ENCODE measurements at regions not wholly inside any gene's neighbourhood (a gene's known extent, or its start where the extent isn't known, plus 50 kb on each side); places are given as distances from the start of the nearest gene placed in this dataset.

- TF ChIP-seq FOXP2 (optimal IDR thresholded peaks at IDR 0.05; ENCODE audit: borderline replicate concordance, extremely low read depth, extremely low read length, insufficient read depth) (no peak), SIN3A (IDR thresholded peaks at IDR 0.05; ENCODE audit: borderline replicate concordance, insufficient read depth, low read length) (no peak), TAF1 (IDR thresholded peaks at IDR 0.05; ENCODE audit: borderline replicate concordance, insufficient read depth, low read length) (no peak), REST (IDR thresholded peaks at IDR 0.05; ENCODE audit: insufficient read depth in 1 of 2, low read depth in 2 of 2, low read length in 2 of 2) (no peak), POLR2AphosphoS5 (IDR thresholded peaks at IDR 0.05; ENCODE audit: low read depth, low read length) (no peak)
These were observed 713.6 kb downstream of the TLE4 start for GRCh38 chr9:80285326-80285725.

- no peak for TF ChIP-seq TAF1 (IDR thresholded peaks at IDR 0.05; ENCODE audit: borderline replicate concordance, insufficient read depth, low read length)
- no peak for TF ChIP-seq SIN3A (IDR thresholded peaks at IDR 0.05; ENCODE audit: borderline replicate concordance, insufficient read depth, low read length)
- no peak for TF ChIP-seq POLR2AphosphoS5 (IDR thresholded peaks at IDR 0.05; ENCODE audit: low read depth, low read length)
- TF ChIP-seq REST (IDR thresholded peaks at IDR 0.05; ENCODE audit: insufficient read depth in 1 of 2, low read depth in 2 of 2, low read length in 2 of 2), result no peak
- TF ChIP-seq FOXP2 (optimal IDR thresholded peaks at IDR 0.05; ENCODE audit: borderline replicate concordance, extremely low read depth, extremely low read length, insufficient read depth), result no peak
These were observed 711.0 kb downstream of the TLE4 start for GRCh38 chr9:80282766-80283165.

GRCh38 chr9:80259079-80259478, 687.3 kb downstream of the TLE4 start:
- TF ChIP-seq SIN3A (IDR thresholded peaks at IDR 0.05; ENCODE audit: borderline replicate concordance, insufficient read depth, low read length), result no peak
- TF ChIP-seq POLR2AphosphoS5 (IDR thresholded peaks at IDR 0.05; ENCODE audit: low read depth, low read length), result no peak
- TF ChIP-seq FOXP2 (optimal IDR thresholded peaks at IDR 0.05; ENCODE audit: borderline replicate concordance, extremely low read depth, extremely low read length, insufficient read depth), result no peak
- no peak for TF ChIP-seq TAF1 (IDR thresholded peaks at IDR 0.05; ENCODE audit: borderline replicate concordance, insufficient read depth, low read length)
- TF ChIP-seq REST (IDR thresholded peaks at IDR 0.05; ENCODE audit: insufficient read depth in 1 of 2, low read depth in 2 of 2, low read length in 2 of 2), result no peak

GRCh38 chr9:80251778-80252177, 680.0 kb downstream of the TLE4 start:
- TF ChIP-seq TAF1 (IDR thresholded peaks at IDR 0.05; ENCODE audit: borderline replicate concordance, insufficient read depth, low read length) (no peak), FOXP2 (optimal IDR thresholded peaks at IDR 0.05; ENCODE audit: borderline replicate concordance, extremely low read depth, extremely low read length, insufficient read depth) (no peak), SIN3A (IDR thresholded peaks at IDR 0.05; ENCODE audit: borderline replicate concordance, insufficient read depth, low read length) (no peak), POLR2AphosphoS5 (IDR thresholded peaks at IDR 0.05; ENCODE audit: low read depth, low read length) (no peak), REST (IDR thresholded peaks at IDR 0.05; ENCODE audit: insufficient read depth in 1 of 2, low read depth in 2 of 2, low read length in 2 of 2) (no peak)

- TF ChIP-seq FOXP2 (optimal IDR thresholded peaks at IDR 0.05; ENCODE audit: borderline replicate concordance, extremely low read depth, extremely low read length, insufficient read depth) (no peak), TAF1 (IDR thresholded peaks at IDR 0.05; ENCODE audit: borderline replicate concordance, insufficient read depth, low read length) (no peak), REST (IDR thresholded peaks at IDR 0.05; ENCODE audit: insufficient read depth in 1 of 2, low read depth in 2 of 2, low read length in 2 of 2) (no peak), POLR2AphosphoS5 (IDR thresholded peaks at IDR 0.05; ENCODE audit: low read depth, low read length) (no peak), SIN3A (IDR thresholded peaks at IDR 0.05; ENCODE audit: borderline replicate concordance, insufficient read depth, low read length) (no peak)
These were observed 670.3 kb downstream of the TLE4 start for GRCh38 chr9:80242022-80242421.
